ENCODE measurements at regions not wholly inside any gene's neighbourhood (a gene's known extent, or its start where the extent isn't known, plus 50 kb on each side); places are given as distances from the start of the nearest gene placed in this dataset.
"Not testable (repeated sequence)": the region's sequence is repeated elsewhere in the genome, so short reads cannot be mapped to it uniquely, and the experiment has no call there.

GRCh38 chr4:163697121-163697520, 202.6 kb downstream of the TMA16 start:
- no peak for DNase-seq

DNA sequence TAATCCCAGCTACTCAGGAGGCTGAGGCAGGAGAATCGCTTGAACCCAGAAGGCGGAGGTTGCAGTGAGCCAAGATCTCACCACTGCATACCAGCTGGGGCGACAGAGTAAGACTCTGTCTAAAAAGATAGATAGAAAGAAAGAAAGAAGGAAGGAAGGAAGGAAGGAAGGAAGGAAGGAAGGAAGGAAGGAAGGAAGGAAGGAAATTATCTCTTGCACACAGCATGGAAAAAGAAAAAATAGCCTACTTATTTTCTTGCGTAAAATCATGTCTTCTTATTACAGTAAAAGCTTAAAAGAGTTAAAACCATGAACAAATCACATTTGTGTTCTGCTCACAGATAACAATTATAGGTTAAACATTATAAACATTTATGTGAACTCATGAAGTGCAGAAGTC, 205.9 kb downstream of the TMA16 start:
- DNase-seq = not testable (repeated sequence)

DNA sequence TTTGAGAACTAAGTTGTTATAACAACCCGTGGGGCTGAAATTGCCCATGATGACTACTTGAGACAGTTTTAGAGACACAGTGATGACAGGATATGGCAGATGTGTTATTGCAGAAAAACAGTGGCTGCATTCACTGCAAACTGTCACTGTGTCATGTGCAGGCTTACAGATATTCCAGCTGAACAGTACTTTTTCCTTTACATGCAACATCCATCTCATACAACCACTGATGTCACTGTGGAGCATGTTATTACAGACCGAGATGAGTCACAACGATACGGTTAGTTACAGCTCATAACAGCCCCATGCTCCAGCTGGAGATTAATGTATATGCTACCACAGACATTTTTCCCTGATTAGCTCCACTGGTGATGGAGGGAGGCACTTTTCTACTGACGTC, 207.4 kb downstream of the TMA16 start:
- no peak for DNase-seq

GRCh38 chr4:163702736-163703135, 208.2 kb downstream of the TMA16 start:
- DNase-seq = no peak

GRCh38 chr4:163703251-163703650, 208.8 kb downstream of the TMA16 start:
- no peak for DNase-seq

DNA sequence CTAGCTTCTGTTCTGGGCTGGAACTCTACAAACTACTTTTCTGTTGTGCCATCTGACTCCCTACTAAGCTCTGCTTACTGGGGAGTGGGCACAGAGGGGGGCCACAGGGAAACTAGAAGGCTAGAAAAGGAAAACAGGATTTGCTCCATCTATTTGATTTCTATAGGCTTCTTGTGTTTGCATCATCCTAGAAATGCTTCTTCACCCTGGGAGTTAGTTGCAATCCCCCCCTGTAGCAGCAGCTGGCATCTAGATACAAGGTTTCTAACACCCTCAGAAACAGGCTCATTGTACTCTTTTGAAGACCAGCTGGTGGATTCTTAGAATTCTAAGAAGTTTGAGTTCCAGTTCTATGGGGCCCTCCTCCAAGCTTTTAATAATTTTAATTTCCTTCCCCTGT, 213.4 kb downstream of the TMA16 start:
- DNase-seq = no peak

DNA sequence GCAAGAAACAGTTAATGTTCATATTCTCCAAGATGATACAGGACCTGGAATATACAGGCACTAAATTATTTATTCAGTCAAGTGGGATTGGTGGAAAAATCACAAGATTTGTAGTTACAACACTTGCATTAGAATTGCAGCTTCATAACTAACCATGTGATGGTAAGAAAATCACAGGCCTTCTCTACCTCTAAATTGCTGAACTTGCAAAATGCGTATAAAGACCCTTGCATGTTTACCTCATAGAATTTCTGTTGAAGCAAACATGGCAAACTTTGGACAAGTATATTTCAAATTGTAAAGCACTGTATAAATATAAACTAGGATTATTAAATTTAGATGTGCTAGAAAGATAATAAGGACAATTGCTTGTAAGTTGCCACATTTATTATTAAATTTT, 215.1 kb downstream of the TMA16 start:
- DNase-seq = no peak

DNA sequence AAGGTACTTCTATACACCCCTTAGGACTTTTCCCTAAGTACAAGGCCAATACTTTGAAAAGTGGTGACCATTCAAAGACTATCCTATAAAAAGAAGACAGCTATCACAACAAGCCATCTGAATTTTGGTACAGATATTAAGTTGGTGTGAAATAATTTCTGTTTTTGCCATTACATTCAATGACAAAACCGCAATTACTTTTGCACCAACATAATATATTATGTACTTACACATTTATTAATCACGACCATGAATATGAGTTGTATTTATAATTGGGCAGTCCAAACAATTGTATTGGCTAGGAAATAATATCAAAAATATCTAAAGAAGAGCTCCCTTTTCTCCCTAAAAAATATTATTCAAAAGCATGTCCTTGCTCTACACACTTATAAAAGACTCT, 215.7 kb downstream of the TMA16 start:
- no peak for DNase-seq

- DNase-seq = not testable (repeated sequence)
Measured at GRCh38 chr4:163724495-163724894, 230.0 kb downstream of the TMA16 start.

DNA sequence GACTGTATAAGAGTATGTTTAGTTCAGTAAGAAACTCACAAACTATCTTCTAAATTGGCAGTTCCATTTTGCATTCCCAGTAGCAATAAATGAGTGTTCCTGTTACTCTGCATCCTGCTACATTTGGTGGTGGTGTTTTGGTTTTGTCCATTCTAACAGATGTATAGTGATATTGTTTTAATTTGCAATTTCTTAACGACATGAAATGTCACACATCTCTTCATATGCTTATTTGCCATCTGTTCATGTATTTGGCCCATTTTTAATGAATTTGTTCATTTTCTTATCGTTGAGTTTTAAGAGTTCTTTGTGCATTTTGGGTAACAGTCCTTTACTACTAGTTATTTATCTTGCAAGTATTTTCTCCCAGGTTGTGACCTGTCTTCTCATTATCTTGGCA, 232.2 kb downstream of the TMA16 start:
- no peak for DNase-seq

DNA sequence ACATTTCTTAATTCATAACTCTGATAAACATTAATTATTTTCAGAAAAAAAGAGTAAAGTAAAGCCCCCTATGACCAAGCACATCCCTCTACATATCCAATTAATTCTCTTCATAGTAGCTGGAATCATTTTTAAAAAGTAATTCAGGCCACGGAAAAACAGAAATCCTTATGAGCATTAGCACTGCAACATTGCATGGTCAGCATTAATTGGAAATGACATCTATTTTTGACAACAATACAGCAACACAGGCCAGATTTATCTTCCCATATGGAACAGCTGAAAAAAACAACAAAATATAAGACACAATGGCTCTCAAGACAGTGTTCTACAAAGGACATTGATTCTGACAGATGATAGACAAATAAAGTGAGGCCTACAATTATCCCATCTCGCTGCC, 236.6 kb downstream of the TMA16 start:
- DNase-seq = no peak

GRCh38 chr4:163732473-163732872, 238.0 kb downstream of the TMA16 start:
- no peak for DNase-seq

GRCh38 chr4:163736876-163737275, 242.4 kb downstream of the TMA16 start:
- no peak for DNase-seq

DNA sequence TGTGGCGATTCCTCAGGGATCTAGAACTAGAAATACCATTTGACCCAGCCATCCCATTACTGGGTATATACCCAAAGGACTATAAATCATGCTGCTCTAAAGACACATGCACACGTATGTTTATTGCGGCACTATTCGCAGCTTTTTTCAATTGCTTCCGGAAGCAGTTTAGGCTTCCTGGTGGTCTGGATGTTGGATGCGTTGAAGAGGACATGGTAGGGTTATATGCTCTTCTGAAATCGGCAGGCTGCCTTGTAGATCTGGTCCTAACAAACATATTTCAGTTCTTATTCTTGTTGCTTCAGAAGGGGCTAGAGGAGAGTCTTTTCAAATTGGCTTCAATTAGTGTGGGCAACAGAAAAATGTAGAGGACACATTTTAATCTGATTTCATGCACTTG, 243.4 kb downstream of the TMA16 start:
- DNase-seq = not testable (repeated sequence)

- no peak for DNase-seq
Measured at GRCh38 chr4:163738521-163738920, 244.0 kb downstream of the TMA16 start.

DNA sequence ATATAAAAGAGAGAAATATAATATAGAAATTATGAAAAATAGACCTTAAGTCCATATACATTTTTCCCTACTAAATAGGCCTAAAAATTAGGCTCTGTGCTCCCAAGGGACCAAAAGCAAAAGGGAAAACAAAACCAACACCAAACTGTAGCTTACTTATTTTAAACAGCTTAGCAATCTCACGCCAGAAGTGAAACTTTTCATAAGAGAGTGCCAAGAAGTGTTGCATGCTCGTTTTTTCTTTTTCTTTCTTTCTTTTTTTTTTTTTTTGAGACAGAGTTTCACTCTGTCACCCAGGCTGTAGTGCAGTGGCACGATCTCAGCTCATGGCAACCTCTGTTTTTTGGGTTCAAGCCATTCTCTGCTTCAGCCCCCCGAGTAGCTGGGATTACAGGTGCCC, 250.4 kb downstream of the TMA16 start:
- no peak for DNase-seq

DNA sequence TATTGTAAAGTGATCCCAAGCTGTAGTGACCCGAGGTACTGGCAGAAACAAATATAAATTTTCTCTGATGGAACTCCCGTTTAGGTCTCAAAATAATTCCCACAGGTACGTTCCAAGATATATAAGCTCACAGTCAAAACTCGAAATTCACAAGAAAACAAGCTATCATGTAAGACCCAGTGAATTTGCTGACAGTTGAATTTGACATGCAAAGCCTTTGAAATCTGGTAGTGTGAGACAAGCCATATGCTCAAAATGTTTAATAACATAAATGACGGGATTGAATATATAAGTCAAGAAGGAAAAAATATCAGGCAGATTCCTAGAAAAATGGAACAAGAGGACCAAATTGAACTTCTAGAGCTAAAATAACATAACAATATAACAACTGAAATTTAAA, 252.8 kb downstream of the TMA16 start:
- no peak for DNase-seq

DNA sequence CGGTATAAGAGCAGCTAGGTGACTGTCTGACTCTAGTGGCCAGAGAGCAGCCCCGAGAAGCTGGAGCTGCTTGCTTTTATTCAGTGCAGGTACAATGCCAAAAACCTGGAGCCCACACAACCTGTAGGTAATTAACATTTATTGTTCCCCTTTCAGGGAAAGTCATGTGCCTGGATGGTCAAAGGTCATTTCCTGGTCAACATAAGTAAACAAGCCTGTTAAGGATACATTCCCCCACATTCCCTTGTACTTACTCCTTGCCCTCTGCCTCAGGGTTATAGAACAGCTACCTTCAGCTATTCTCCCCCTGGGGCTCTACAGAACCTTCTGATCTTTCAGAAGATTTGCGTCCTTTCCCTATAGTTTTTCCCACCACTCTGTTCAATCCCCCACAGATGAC, 253.4 kb downstream of the TMA16 start:
- DNase-seq = no peak

- peak; percentile 45 for DNase-seq
Measured at GRCh38 chr4:163748449-163748848, 254.0 kb downstream of the TMA16 start.

GRCh38 chr4:163755013-163755412, 260.5 kb downstream of the TMA16 start:
- DNase-seq = no peak

DNA sequence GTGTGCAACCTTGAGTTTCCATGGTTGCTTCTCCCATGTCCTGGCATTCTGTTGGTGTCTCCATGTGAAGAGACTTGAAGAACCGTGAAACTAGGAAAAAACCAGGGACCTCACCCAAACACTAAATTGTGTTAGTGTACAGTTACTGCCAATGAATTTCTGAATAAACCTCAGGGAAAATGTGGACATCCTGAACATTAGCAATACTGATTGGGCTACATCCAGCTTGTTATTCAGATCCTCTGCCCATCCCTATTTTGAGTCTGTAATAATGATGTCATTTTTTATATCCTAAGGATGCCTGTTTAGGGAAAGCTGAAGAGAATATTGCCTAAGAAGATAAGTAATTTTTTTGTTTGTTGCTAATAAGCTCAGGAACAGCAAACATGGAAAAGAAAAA, 262.7 kb downstream of the TMA16 start:
- no peak for DNase-seq

- no peak for DNase-seq
Measured at GRCh38 chr4:163758032-163758431, 263.5 kb downstream of the TMA16 start.

GRCh38 chr4:163762741-163763140, 268.3 kb downstream of the TMA16 start:
- no peak for DNase-seq

GRCh38 chr4:163764569-163764968, 270.1 kb downstream of the TMA16 start:
- no peak for DNase-seq

- DNase-seq = no peak
Measured at GRCh38 chr4:163768014-163768413, 273.5 kb downstream of the TMA16 start.

DNA sequence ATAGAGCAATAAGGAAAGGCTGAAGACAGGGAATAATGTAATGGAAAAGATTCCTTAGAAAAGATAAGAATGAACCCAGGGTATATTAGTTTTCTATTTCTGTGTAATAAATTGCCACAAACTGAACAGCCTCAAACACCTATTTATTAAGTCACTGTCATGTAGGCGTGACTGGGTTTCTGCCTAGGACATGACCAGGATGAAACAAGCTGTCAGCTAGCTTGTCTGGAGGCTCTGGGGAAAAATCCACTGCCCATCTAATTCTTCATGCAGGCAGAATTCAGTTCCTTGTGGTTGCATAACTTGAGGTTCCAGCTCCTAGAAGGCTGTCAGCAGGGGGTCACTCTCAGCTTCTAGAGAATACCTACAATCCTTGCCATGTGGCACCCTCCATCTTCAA, 277.7 kb downstream of the TMA16 start:
- DNase-seq = no peak

Measured in NCI-H2029 (cell line).